Transverse colon (tissue), 3 donors: ENCODE measurements at regions not wholly inside any gene's neighbourhood (a gene's known extent, or its start where the extent isn't known, plus 50 kb on each side); places are given as distances from the start of the nearest gene placed in this dataset.

Experiments
- CTCF ChIP-seq, 5 experiments: fragments of 200-600 bp in 3 of 5; fragments of 450-650 bp in 2 of 5; sonication (generic) in 3 of 5; IDR thresholded peaks; 1 replicate in 2 of 5; 2 replicates in 3 of 5; pipeline ENCODE4 v1.5.1; 2016 to 2017; ENCODE audit warnings: antibody characterized with exemption in 5 of 5, inconsistent platforms in 3 of 5, mild to moderate bottlenecking in 2 of 5, moderate library complexity in 1 of 5
- POLR2A ChIP-seq: fragments of 450-650 bp; IDR thresholded peaks from one replicate; pipeline ENCODE4 v1.6.1; 2016; ENCODE audit warnings: antibody characterized with exemption, mild to moderate bottlenecking, moderate library complexity

- TF ChIP-seq CTCF (IDR thresholded peaks at IDR 0.05) (no peak), POLR2A (no peak)
These were observed 143.4 kb upstream of the PCGF5 start for GRCh38 chr10:91076991-91077548.
